RWPE2 (cell line): ENCODE measurements at regions not wholly inside any gene's neighbourhood (a gene's known extent, or its start where the extent isn't known, plus 50 kb on each side); places are given as distances from the start of the nearest gene placed in this dataset.

Experiments
- ATAC-seq: fragments of 200-7000 bp; cut with Tn5 transposase; 3 replicates; pipeline ENCODE4 v1.9.1; 2021; ENCODE audit warnings: low read depth
- DNase-seq: peaks from one replicate; pipeline ENCODE4 v3.0.0-alpha.2; 2020; ENCODE audit warnings: low spot score
- H3K27ac ChIP-seq: fragments of 450-650 bp; 2 replicates; pipeline ENCODE4 v1.5.1; 2017; ENCODE audit warnings: mild to moderate bottlenecking; ENCODE audit not compliant: poor library complexity, severe bottlenecking
- H3K27me3 ChIP-seq: fragments of 250-450 bp; sonication (Bioruptor Pico); 2 replicates; pipeline ENCODE4 v1.5.1; 2021; ENCODE audit warnings: mild to moderate bottlenecking, moderate library complexity; ENCODE audit not compliant: insufficient read depth, poor library complexity, severe bottlenecking
- H3K36me3 ChIP-seq: fragments of 250-450 bp; sonication (Bioruptor Pico); 2 replicates; pipeline ENCODE4 v1.5.1; 2020; ENCODE audit warnings: low read depth, mild to moderate bottlenecking, moderate library complexity
- H3K4me1 ChIP-seq: fragments of 250-450 bp; sonication (Bioruptor Pico); 2 replicates; pipeline ENCODE4 v1.5.1; 2021; ENCODE audit warnings: mild to moderate bottlenecking, moderate library complexity; ENCODE audit not compliant: insufficient read depth, poor library complexity, severe bottlenecking
- H3K4me3 ChIP-seq: fragments of 250-450 bp; sonication (Bioruptor Pico); 2 replicates; pipeline ENCODE4 v1.5.1; 2021; ENCODE audit warnings: mild to moderate bottlenecking, moderate library complexity; ENCODE audit not compliant: severe bottlenecking
- H3K9me3 ChIP-seq: fragments of 250-450 bp; sonication (Bioruptor Pico); 2 replicates; pipeline ENCODE4 v1.5.1; 2021; ENCODE audit warnings: mild to moderate bottlenecking, moderate library complexity; ENCODE audit not compliant: severe bottlenecking
- CTCF ChIP-seq: fragments of 450-650 bp; IDR thresholded peaks from one replicate; pipeline ENCODE4 v1.5.1; 2017; ENCODE audit warnings: mild to moderate bottlenecking, moderate library complexity; ENCODE audit not compliant: poor library complexity, severe bottlenecking

GRCh38 chr6:144339859-144340452 is 54.8 kb downstream of the UTRN start:
- Histone ChIP-seq H3K27me3 (no peaks in the 10 kb centered on the region), H3K4me3 (no peak overlapping the region), H3K9me3 (no peaks in the 10 kb centered on the region), H3K27ac (no peak overlapping the region), H3K4me1 (peaks cover 45% of the 10 kb centered on the region), H3K36me3 (no peaks in the 10 kb centered on the region)
- DNase-seq (no peak), ATAC-seq (no peak)
- no peak for TF ChIP-seq CTCF

- peaks cover 40% of the 10 kb centered on the region for H3K4me1 ChIP-seq
- DNase-seq (no peak), ATAC-seq (peak; percentile 81)
- no peaks in the 10 kb centered on the region for H3K36me3 ChIP-seq
- H3K27me3 ChIP-seq = no peaks in the 10 kb centered on the region
- peak overlapping the region; percentile 26 for H3K27ac ChIP-seq
- TF ChIP-seq CTCF = no peak
- no peaks in the 10 kb centered on the region for H3K9me3 ChIP-seq
- no peak overlapping the region for H3K4me3 ChIP-seq
Observed at GRCh38 chr6:144340541-144341371, 55.6 kb downstream of the UTRN start.

GRCh38 chr6:144341831-144342527 is 56.8 kb downstream of the UTRN start:
- no peak for ATAC-seq

GRCh38 chr6:144343701-144344428 is 58.7 kb downstream of the UTRN start:
- Histone ChIP-seq H3K9me3 (no peaks in the 10 kb centered on the region), H3K4me1 (peaks cover 53% of the 10 kb centered on the region), H3K27me3 (no peaks in the 10 kb centered on the region), H3K36me3 (no peaks in the 10 kb centered on the region), H3K27ac (peak overlapping the region; percentile 42), H3K4me3 (no peak overlapping the region)
- no peak for ATAC-seq
- DNase-seq = no peak
- TF ChIP-seq CTCF = no peak

More at GRCh38 chr6:144341831-144342527, 56.8 kb downstream of the UTRN start:
- H3K4me1 ChIP-seq = peaks cover 47% of the 10 kb centered on the region
- H3K9me3 ChIP-seq = no peaks in the 10 kb centered on the region
- no peaks in the 10 kb centered on the region for H3K27me3 ChIP-seq
- no peak overlapping the region for H3K4me3 ChIP-seq
- H3K36me3 ChIP-seq = no peaks in the 10 kb centered on the region
- TF ChIP-seq CTCF = no peak
- no peak for DNase-seq
- peak overlapping the region; percentile 26 for H3K27ac ChIP-seq
